HepG2 (cell line): ENCODE measurements at regions not wholly inside any gene's neighbourhood (a gene's known extent, or its start where the extent isn't known, plus 50 kb on each side); places are given as distances from the start of the nearest gene placed in this dataset.

Experiments
- ATAC-seq: fragments of 200-7000 bp; cut with Tn5 transposase; 3 replicates; pipeline ENCODE4 v1.9.1; 2020; ENCODE audit warnings: mild to moderate bottlenecking, moderate library complexity
- BruUV-seq: library from RNA; stranded (reverse); fragments of 400-500 nt; replicated peaks from 2 replicates; lab custom pipeline; 2021; lab: Mats Ljungman, UMichigan
- CTCF ChIA-PET: fragments of 300-600 bp; formaldehyde crosslinking; extraction: SDS; loops from one replicate; lab custom pipeline; 2021; ENCODE audit warnings: low total read pairs, inconsistent platforms, low intra/inter-chr PET ratio; lab: Yijun Ruan, JAX
- POLR2A ChIA-PET: fragments of 350-600 bp; sonication (Branson Sonifier 250); formaldehyde crosslinking; loops from one replicate; lab custom pipeline; 2020; ENCODE audit warnings: antibody characterized with exemption, inconsistent platforms; lab: Yijun Ruan, JAX
- DNase-seq: peaks from one replicate; pipeline ENCODE4 v3.0.0-alpha.2; 2015; ENCODE audit warnings: low spot score
- FAIRE-seq: peaks from 3 replicates; lab custom pipeline; 2011; peaks lifted over from hg19 to GRCh38; lab: Jason Lieb, UNC
- H2AFZ ChIP-seq: one replicate; pipeline ENCODE4 v1.6.1; 2011; ENCODE audit warnings: low read length, inconsistent platforms
- H3K27ac ChIP-seq: fragments of 300-600 bp; 3 replicates; pipeline ENCODE4 v1.8.0; 2011; ENCODE audit warnings: mixed run types, mild to moderate bottlenecking, mixed read lengths, low read length, inconsistent platforms; ENCODE audit not compliant: insufficient read depth; ENCODE audit errors: extremely low read length
- H3K27me3 ChIP-seq, 2 experiments: fragments of 200-600 bp in 1 of 2; 2 replicates in 1 of 2; 3 replicates in 1 of 2; pipeline versions ENCODE4 v1.6.0 to v1.8.0; 2011; ENCODE audit warnings: low read length in 2 of 2, mild to moderate bottlenecking in 2 of 2, moderate library complexity in 2 of 2, inconsistent platforms in 1 of 2; ENCODE audit not compliant: insufficient read depth in 2 of 2, control insufficient read depth in 1 of 2
- H3K36me3 ChIP-seq, 2 experiments: fragments of 200-600 bp in 1 of 2; replicated peaks in 1 of 2; 2 replicates in 1 of 2; 3 replicates in 1 of 2; pipeline versions ENCODE4 v1.5.1 to v1.8.0; 2011; ENCODE audit warnings: low read length in 2 of 2, inconsistent platforms in 1 of 2; ENCODE audit not compliant: insufficient read depth in 2 of 2, control insufficient read depth in 1 of 2
- H3K4me1 ChIP-seq: 2 replicates; pipeline ENCODE4 v1.5.1; 2012; ENCODE audit warnings: low read length, inconsistent platforms; ENCODE audit not compliant: insufficient read depth
- H3K4me2 ChIP-seq: 2 replicates; pipeline ENCODE4 v1.6.0; 2011; ENCODE audit warnings: low read depth, low read length, inconsistent platforms
- H3K4me3 ChIP-seq, 3 experiments: fragments of 200-600 bp in 1 of 3; sonication (generic), shearing (Covaris generic) in 1 of 3; replicated peaks in 1 of 3; 2 replicates each; pipeline ENCODE4 v1.5.1; 2011 to 2016; ENCODE audit warnings: low read length in 3 of 3, inconsistent platforms in 2 of 3, low read depth in 2 of 3, mild to moderate bottlenecking in 2 of 3, control low read depth in 1 of 3, mixed read lengths in 1 of 3; ENCODE audit not compliant: insufficient read depth in 1 of 3
- H3K79me2 ChIP-seq: one replicate; pipeline ENCODE4 v1.6.1; 2011; ENCODE audit warnings: low read length, inconsistent platforms; ENCODE audit not compliant: insufficient read depth
- H3K9ac ChIP-seq: 2 replicates; pipeline ENCODE4 v1.6.0; 2011; ENCODE audit warnings: mild to moderate bottlenecking, low read depth, low read length, inconsistent platforms; ENCODE audit not compliant: insufficient read depth
- H3K9me3 ChIP-seq: 2 replicates; pipeline ENCODE4 v1.5.1; 2012; ENCODE audit warnings: mild to moderate bottlenecking, low read length
- H4K20me1 ChIP-seq: 2 replicates; pipeline ENCODE4 v1.6.0; 2011; ENCODE audit warnings: inconsistent platforms, mild to moderate bottlenecking, low read length, moderate library complexity; ENCODE audit not compliant: insufficient read depth
- ZNF773 ChIP-seq: sonication (generic); formaldehyde crosslinking; IDR thresholded peaks from 2 replicates; pipeline ENCODE4 v1.4.0; 2020; ENCODE audit warnings: missing genetic modification reagents, borderline replicate concordance
- WGBS: methylation state at CpG from one replicate; pipeline ENCODE4 v1.1.6; 2017; ENCODE audit warnings: low lambda C conversion rate; 5-methylcytosine and 5-hydroxymethylcytosine counted together
- in situ Hi-C: cut with HindIII; loops from 2 replicates; pipeline ENCODE4 v1.10.0; 2017; ENCODE audit warnings: low pct_unique_long_range_greater_than_20kb; ENCODE audit not compliant: extremely low pct_ligation_motif_present
- intact Hi-C: fragments of 100-400 bp; cut with micrococcal nuclease; formaldehyde crosslinking; loops from one replicate; pipeline ENCODE4 v1.10.0; 2022; ENCODE audit not compliant: unreplicated experiment
- TF ChIP-seq, protein P1 (sequence below): sonication (generic); formaldehyde crosslinking; IDR thresholded peaks from 2 replicates; pipeline ENCODE4 v1.8.0; 2023; ENCODE audit warnings: mild to moderate bottlenecking, missing genetic modification reagents
- TF ChIP-seq, protein P2 (sequence below): sonication (generic); formaldehyde crosslinking; IDR thresholded peaks from 2 replicates; pipeline ENCODE4 v1.4.0; 2020; ENCODE audit warnings: missing genetic modification reagents, borderline replicate concordance

DNA sequence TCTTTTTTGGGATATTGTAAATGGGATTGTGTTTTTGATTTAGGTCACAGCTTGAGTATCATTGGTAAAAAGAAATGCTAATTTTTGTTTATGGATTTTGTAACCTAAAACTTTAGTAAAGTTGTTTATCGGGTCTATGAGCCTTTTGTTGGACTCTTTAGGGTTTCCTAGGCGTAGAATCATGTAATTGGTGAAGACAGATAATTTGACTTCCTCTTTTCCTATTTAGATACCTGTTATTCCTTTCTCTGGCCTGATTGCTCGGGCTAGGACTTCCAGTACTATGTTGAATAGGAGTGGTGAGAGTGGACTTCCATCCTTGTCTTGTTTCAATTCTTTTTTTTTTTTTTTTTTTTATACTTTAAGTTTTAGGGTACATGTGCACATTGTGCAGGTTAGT is 149.0 kb downstream of the QPCT start:
- H3K9me3 ChIP-seq = no peaks in the 10 kb centered on the region
- TF ChIP-seq, protein P1, sequence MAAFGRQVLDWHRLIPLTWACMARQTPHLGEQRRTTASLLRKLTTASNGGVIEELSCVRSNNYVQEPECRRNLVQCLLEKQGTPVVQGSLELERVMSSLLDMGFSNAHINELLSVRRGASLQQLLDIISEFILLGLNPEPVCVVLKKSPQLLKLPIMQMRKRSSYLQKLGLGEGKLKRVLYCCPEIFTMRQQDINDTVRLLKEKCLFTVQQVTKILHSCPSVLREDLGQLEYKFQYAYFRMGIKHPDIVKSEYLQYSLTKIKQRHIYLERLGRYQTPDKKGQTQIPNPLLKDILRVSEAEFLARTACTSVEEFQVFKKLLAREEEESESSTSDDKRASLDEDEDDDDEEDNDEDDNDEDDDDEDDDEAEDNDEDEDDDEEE (CRISPR knock-in tag) = no peak
- no peak for TF ChIP-seq ZNF773 (CRISPR knock-in tag)
- WGBS = 2% methylated on average over 3 of the region's 3 CpGs
- no peaks in the 10 kb centered on the region; a peak in 1 of 5 replicates for H3K27me3 ChIP-seq
- in situ Hi-C loops (no loop called here), intact Hi-C loops (no loop called here)
- no peak overlapping the region for H3K4me2 ChIP-seq
- no peaks in the 10 kb centered on the region for H3K36me3 ChIP-seq
- DNase-seq (no peak), FAIRE-seq (no peak), ATAC-seq (no peak)
- H4K20me1 ChIP-seq = no peaks in the 10 kb centered on the region
- no peaks in the 10 kb centered on the region for H3K79me2 ChIP-seq
- H2AFZ ChIP-seq = no peak overlapping the region
- POLR2A ChIA-PET = no interaction called here
- CTCF ChIA-PET = no interaction called here
- H3K4me3 ChIP-seq = no peak overlapping the region
- H3K4me1 ChIP-seq = no peaks in the 10 kb centered on the region
- no peak overlapping the region for H3K27ac ChIP-seq
- H3K9ac ChIP-seq = no peak overlapping the region
- BruUV-seq = no TSS peak

GRCh38 chr2:37499113-37499512 is 154.7 kb downstream of the QPCT start:
- no peak for DNase-seq
- no peak for FAIRE-seq
- ATAC-seq = no peak
- Histone ChIP-seq H2AFZ (no peak overlapping the region), H3K79me2 (no peaks in the 10 kb centered on the region), H3K4me1 (no peaks in the 10 kb centered on the region), H3K4me2 (no peak overlapping the region), H3K27ac (no peak overlapping the region), H3K4me3 (no peak overlapping the region), H4K20me1 (no peaks in the 10 kb centered on the region), H3K9me3 (no peaks in the 10 kb centered on the region), H3K9ac (no peak overlapping the region), H3K36me3 (no peaks in the 10 kb centered on the region), H3K27me3 (no peaks in the 10 kb centered on the region)
- intact Hi-C loops = no loop called here
- POLR2A ChIA-PET = no interaction called here
- WGBS = 57% methylated on average over 3 of the region's 3 CpGs
- BruUV-seq = no TSS peak
- TF ChIP-seq, protein P2, sequence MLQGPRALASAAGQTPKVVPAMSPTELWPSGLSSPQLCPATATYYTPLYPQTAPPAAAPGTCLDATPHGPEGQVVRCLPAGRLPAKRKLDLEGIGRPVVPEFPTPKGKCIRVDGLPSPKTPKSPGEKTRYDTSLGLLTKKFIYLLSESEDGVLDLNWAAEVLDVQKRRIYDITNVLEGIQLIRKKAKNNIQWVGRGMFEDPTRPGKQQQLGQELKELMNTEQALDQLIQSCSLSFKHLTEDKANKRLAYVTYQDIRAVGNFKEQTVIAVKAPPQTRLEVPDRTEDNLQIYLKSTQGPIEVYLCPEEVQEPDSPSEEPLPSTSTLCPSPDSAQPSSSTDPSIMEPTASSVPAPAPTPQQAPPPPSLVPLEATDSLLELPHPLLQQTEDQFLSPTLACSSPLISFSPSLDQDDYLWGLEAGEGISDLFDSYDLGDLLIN (CRISPR knock-in tag) = no peak
- in situ Hi-C loops = no loop called here
- CTCF ChIA-PET = no interaction called here
